ENCODE measurements at regions not wholly inside any gene's neighbourhood (a gene's known extent, or its start where the extent isn't known, plus 50 kb on each side); places are given as distances from the start of the nearest gene placed in this dataset.

DNA sequence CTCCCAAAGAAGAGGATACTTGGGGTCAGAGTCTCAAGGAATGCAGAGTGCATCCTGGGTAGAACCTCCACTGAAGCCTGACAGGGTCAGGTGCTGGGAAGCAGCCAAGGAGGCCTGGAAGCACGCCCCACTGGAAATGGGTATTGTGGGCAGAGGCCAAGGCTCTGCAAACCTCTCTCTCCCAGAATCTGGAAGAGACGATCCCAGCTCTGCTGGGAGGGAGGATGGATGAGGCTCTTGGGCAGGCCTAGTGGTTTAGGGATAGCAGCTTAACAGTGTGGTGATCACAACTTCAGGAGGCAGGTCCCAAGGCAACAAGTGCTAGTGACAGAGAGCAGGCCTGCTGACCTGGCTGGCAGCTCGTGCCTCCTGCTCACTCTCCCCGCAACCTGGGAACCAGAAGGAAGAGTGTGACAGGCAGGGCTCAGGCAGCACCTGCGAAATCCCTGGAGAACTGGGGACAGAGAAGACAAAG, 641.0 kb downstream of the PLPP3 start (continued):
- no peak for TF ChIP-seq TCF3 (IDR thresholded peaks at IDR 0.05; ENCODE audit: borderline replicate concordance, insufficient read depth, low read depth, low read length)
- no peak for TF ChIP-seq ETV6 (conservative IDR thresholded peaks at IDR 0.05 in 1 of 2, IDR thresholded peaks at IDR 0.05 in 1 of 2; ENCODE audit: borderline replicate concordance in 1 of 2, low read depth in 1 of 2)
- TF ChIP-seq TARDBP (IDR thresholded peaks at IDR 0.05; ENCODE audit: borderline replicate concordance), result no peak
- no peak for TF ChIP-seq ZNF384 (IDR thresholded peaks at IDR 0.05; ENCODE audit: borderline replicate concordance, low read depth, low read length)
- TF ChIP-seq MXI1 (IDR thresholded peaks at IDR 0.05; ENCODE audit: low read depth, low read length), result no peak
- no peak for TF ChIP-seq ZNF274 (IDR thresholded peaks at IDR 0.05; ENCODE audit: insufficient read depth, insufficient read length)
- no peak for TF ChIP-seq BACH1 (IDR thresholded peaks at IDR 0.05; ENCODE audit: borderline replicate concordance)
- no peak for TF ChIP-seq BCLAF1 (IDR thresholded peaks at IDR 0.05)
- TF ChIP-seq POLR2A (IDR thresholded peaks at IDR 0.05; ENCODE audit: low read depth, low read length), result no peak

DNA sequence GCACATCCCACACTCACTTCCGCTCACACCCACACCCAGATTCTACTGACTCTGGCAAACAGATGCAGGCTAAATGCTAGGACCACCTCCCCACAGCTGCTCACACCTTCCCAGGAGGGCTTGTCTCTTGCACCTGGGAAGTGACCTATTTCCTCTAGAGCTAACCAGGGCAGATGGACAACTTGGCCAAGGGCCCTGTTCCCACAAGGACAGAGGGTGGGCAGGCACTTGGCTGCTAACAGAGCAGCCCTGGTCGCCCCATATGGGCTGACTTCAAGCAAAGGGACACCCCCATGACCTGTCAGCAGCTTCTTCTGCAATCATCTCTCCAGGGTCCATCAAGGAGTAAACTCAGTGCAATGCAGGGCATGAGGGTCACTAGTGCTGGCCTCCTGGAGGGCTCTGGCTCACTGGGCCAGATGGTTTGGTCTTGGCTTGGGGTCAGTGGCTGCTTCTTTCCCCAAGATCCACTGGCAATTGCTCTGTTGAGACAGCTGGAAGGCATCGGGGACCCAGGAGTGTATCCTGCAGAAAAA, 641.5 kb downstream of the PLPP3 start:
- Histone ChIP-seq H4K20me1 (ENCODE audit: control insufficient read depth, insufficient read depth) (no peaks in the 10 kb centered on the region), H3K9me3 (replicated peaks; ENCODE audit: control insufficient read depth, insufficient read depth, low read length) (no peaks in the 10 kb centered on the region), H3K4me1 (ENCODE audit: control insufficient read depth, insufficient read depth, low read length) (no peaks in the 10 kb centered on the region), H3K79me2 (ENCODE audit: control insufficient read depth, insufficient read depth, low read length) (no peaks in the 10 kb centered on the region), H3K27ac (ENCODE audit: control insufficient read depth, insufficient read depth) (no peak overlapping the region), H3K9ac (ENCODE audit: control insufficient read depth, insufficient read depth, low read length) (no peak overlapping the region), H2AFZ (ENCODE audit: control insufficient read depth, low read depth, low read length) (no peak overlapping the region), H3K27me3 (replicated peaks in 1 of 2; ENCODE audit: control insufficient read depth in 2 of 2, insufficient read depth in 2 of 2, low read length in 1 of 2) (no peaks in the 10 kb centered on the region), H3K4me3 (no peak overlapping the region), H3K36me3 (ENCODE audit: control insufficient read depth in 2 of 2, insufficient read depth in 2 of 2, low read length in 1 of 2) (no peaks in the 10 kb centered on the region), H3K4me2 (ENCODE audit: control insufficient read depth, insufficient read depth) (no peak overlapping the region)
- FAIRE-seq (no peak), DNase-seq (ENCODE audit: low read depth, low spot score) (no peak), ATAC-seq (no peak)
- ChIA-PET CTCF (interaction anchor here (0.6 kb wide), 1 partner anchor 1494 kb away, joined by 6 read pairs; no protein-coding TSS in a partner anchor), SMC1A (ENCODE audit: uncharacterized antibody, unreplicated experiment) (no interaction called here), RAD21 (ENCODE audit: unreplicated experiment) (interaction anchor here (1.1 kb wide), 1 partner anchor 13 kb away, joined by 3 read pairs; no protein-coding TSS in a partner anchor), POLR2A (no interaction called here)
- in situ Hi-C loops (cut with MboI) (no loop called here), intact Hi-C loops (cut with micrococcal nuclease; ENCODE audit: unreplicated experiment) (no loop called here)
- 21% methylated on average over 3 of the region's 3 CpGs for WGBS (ENCODE audit: insufficient coverage, insufficient replicate concordance, low lambda C conversion rate, missing lambda C conversion rate)
- BruUV-seq (replicated peaks), result no TSS peak
- no peak for TF ChIP-seq ZSCAN29 (IDR thresholded peaks at IDR 0.05)
- TF ChIP-seq MXI1 (IDR thresholded peaks at IDR 0.05; ENCODE audit: low read depth, low read length), result no peak
- TF ChIP-seq ZNF622 (IDR thresholded peaks at IDR 0.05), result no peak
- TF ChIP-seq STAT3 (IDR thresholded peaks at IDR 0.05; ENCODE audit: low read depth, low read length), result no peak
- TF ChIP-seq RFX5 (IDR thresholded peaks at IDR 0.05; ENCODE audit: low read depth, low read length), result no peak
- TF ChIP-seq SMARCA5 (IDR thresholded peaks at IDR 0.05), result no peak
- TF ChIP-seq, protein P1, sequence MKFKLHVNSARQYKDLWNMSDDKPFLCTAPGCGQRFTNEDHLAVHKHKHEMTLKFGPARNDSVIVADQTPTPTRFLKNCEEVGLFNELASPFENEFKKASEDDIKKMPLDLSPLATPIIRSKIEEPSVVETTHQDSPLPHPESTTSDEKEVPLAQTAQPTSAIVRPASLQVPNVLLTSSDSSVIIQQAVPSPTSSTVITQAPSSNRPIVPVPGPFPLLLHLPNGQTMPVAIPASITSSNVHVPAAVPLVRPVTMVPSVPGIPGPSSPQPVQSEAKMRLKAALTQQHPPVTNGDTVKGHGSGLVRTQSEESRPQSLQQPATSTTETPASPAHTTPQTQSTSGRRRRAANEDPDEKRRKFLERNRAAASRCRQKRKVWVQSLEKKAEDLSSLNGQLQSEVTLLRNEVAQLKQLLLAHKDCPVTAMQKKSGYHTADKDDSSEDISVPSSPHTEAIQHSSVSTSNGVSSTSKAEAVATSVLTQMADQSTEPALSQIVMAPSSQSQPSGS (IDR thresholded peaks at IDR 0.05; ENCODE audit: low read length), result no peak
- no peak for TF ChIP-seq TARDBP (IDR thresholded peaks at IDR 0.05; ENCODE audit: borderline replicate concordance)
- TF ChIP-seq YBX1 (IDR thresholded peaks at IDR 0.05), result no peak
- no peak for TF ChIP-seq STAT1 (conservative IDR thresholded peaks at IDR 0.05)
- no peak for TF ChIP-seq TBL1XR1 (IDR thresholded peaks at IDR 0.05; ENCODE audit: low read depth, low read length)
